Testis (tissue), 2 donors: ENCODE measurements at regions not wholly inside any gene's neighbourhood (a gene's known extent, or its start where the extent isn't known, plus 50 kb on each side); places are given as distances from the start of the nearest gene placed in this dataset.

Source experiments
- POLR2A ChIP-seq: fragments of 450-650 bp; IDR thresholded peaks from one replicate; pipeline ENCODE4 v1.6.1; 2017; ENCODE audit warnings: antibody characterized with exemption, mild to moderate bottlenecking, moderate library complexity
- TF ChIP-seq, protein P1 (sequence below), 3 experiments: fragments of 450-650 bp in 2 of 3; fragments of 200-600 bp in 1 of 3; sonication (generic) in 1 of 3; IDR thresholded peaks; one replicate each; pipeline ENCODE4 v1.5.1; 2016 to 2019; ENCODE audit warnings: antibody characterized with exemption in 3 of 3, mild to moderate bottlenecking in 2 of 3, moderate library complexity in 1 of 3

DNA sequence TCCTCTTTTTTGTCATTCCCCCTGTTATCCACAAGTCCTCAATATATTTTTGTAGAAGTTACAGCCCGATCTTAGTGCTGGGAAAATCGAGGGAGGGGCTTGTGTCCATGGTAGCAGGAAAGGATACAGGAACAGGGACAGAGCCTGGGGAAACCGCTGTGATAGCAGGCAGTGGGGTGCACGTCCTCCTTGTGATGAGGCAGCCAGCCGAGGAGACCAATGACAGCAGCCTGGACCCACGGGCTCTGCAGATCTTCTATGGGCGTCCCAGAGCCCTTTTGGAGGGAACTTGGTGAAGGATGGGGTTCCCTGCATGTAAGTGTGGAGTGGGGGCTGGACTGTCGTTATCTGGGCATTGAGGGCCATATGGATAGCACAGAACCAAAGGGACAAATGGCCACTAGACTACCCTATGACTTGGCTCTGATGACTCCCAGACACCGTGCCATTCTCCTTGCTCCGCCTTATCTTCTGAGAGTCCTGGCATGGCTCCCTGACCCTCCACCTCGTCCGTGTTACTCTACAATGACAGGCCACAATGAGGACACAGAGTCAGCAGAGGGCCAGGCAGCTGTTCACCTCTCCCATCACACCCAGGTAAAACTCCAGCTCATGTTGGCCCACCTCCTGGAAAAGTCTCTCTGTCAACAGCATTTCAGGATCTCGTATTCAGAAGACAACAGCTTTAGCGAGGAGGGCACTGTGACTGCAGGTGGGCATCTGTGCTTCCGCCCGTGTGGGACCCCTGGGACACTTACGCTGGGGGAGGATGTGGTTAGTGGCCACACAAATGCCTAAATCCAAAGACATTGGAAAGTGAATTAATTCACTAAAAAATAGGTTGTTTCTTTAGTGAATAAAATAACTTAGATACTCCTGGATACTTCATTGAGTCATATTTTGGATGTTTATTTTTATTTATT lies 100.1 kb downstream of the VAPA start:
- TF ChIP-seq, protein P1, sequence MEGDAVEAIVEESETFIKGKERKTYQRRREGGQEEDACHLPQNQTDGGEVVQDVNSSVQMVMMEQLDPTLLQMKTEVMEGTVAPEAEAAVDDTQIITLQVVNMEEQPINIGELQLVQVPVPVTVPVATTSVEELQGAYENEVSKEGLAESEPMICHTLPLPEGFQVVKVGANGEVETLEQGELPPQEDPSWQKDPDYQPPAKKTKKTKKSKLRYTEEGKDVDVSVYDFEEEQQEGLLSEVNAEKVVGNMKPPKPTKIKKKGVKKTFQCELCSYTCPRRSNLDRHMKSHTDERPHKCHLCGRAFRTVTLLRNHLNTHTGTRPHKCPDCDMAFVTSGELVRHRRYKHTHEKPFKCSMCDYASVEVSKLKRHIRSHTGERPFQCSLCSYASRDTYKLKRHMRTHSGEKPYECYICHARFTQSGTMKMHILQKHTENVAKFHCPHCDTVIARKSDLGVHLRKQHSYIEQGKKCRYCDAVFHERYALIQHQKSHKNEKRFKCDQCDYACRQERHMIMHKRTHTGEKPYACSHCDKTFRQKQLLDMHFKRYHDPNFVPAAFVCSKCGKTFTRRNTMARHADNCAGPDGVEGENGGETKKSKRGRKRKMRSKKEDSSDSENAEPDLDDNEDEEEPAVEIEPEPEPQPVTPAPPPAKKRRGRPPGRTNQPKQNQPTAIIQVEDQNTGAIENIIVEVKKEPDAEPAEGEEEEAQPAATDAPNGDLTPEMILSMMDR (IDR thresholded peaks at IDR 0.05) = no peak
- TF ChIP-seq POLR2A = no peak
